ENCODE measurements at regions not wholly inside any gene's neighbourhood (a gene's known extent, or its start where the extent isn't known, plus 50 kb on each side); places are given as distances from the start of the nearest gene placed in this dataset.

DNA sequence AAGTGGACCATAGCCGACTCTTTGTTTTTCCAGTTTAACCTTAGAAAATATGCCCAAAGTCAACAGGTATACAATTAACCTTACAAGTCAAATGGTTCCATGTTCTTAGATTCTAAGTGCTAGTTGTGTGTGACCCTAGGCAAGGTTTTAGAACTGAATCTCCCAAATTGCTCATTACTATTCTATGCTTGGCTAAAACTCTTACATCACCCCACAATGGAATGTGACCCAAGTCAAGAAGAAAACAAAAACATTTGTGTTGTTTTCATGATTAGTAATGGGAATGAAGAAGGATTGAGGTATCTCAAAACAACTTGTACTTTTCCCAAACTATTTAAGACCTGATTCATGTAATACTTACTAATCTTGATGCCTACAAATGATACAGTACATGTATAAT lies 159.2 kb downstream of the ARRDC3 start:
- DNase-seq (ENCODE audit: low read depth) = no peak
- TF ChIP-seq, protein P1, sequence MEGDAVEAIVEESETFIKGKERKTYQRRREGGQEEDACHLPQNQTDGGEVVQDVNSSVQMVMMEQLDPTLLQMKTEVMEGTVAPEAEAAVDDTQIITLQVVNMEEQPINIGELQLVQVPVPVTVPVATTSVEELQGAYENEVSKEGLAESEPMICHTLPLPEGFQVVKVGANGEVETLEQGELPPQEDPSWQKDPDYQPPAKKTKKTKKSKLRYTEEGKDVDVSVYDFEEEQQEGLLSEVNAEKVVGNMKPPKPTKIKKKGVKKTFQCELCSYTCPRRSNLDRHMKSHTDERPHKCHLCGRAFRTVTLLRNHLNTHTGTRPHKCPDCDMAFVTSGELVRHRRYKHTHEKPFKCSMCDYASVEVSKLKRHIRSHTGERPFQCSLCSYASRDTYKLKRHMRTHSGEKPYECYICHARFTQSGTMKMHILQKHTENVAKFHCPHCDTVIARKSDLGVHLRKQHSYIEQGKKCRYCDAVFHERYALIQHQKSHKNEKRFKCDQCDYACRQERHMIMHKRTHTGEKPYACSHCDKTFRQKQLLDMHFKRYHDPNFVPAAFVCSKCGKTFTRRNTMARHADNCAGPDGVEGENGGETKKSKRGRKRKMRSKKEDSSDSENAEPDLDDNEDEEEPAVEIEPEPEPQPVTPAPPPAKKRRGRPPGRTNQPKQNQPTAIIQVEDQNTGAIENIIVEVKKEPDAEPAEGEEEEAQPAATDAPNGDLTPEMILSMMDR (IDR thresholded peaks at IDR 0.05; ENCODE audit: low read depth, low read length) = no peak
- TF ChIP-seq, protein P2, sequence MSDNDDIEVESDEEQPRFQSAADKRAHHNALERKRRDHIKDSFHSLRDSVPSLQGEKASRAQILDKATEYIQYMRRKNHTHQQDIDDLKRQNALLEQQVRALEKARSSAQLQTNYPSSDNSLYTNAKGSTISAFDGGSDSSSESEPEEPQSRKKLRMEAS (IDR thresholded peaks at IDR 0.05; ENCODE audit: low read depth, low read length) = no peak
- TF ChIP-seq MYC (IDR thresholded peaks at IDR 0.05; ENCODE audit: low read depth, low read length) (no peak), POLR2A (IDR thresholded peaks at IDR 0.05; ENCODE audit: extremely low read depth, insufficient read length) (no peak)
- no peak overlapping the region for H3K4me3 ChIP-seq (ENCODE audit: low read depth, low read length)

DNA sequence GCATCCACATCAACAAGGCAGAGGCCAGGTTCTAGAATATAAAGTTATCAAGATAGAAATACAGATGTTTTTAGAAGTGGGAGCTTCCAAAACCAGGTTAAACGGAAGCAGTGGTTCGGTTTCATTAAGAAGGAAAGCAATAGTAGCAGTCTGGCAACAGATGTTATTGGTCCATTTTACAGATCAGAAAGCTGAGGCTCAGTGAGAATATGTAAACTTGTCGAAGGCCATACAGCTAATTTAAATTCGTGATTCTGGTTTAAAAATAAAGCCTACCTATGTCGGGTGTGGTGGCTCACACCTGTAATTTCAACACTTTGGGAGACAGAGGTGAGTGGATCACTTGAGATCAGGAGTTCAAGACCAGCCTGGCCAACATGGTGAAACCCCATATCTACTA lies 160.6 kb downstream of the ARRDC3 start:
- no peak for TF ChIP-seq MYC (IDR thresholded peaks at IDR 0.05; ENCODE audit: low read depth, low read length)
- TF ChIP-seq, protein P2 (IDR thresholded peaks at IDR 0.05; ENCODE audit: low read depth, low read length) = no peak
- TF ChIP-seq, protein P1 (IDR thresholded peaks at IDR 0.05; ENCODE audit: low read depth, low read length) = no peak
- no peak for TF ChIP-seq POLR2A (IDR thresholded peaks at IDR 0.05; ENCODE audit: extremely low read depth, insufficient read length)
- no peak for DNase-seq (ENCODE audit: low read depth)

DNA sequence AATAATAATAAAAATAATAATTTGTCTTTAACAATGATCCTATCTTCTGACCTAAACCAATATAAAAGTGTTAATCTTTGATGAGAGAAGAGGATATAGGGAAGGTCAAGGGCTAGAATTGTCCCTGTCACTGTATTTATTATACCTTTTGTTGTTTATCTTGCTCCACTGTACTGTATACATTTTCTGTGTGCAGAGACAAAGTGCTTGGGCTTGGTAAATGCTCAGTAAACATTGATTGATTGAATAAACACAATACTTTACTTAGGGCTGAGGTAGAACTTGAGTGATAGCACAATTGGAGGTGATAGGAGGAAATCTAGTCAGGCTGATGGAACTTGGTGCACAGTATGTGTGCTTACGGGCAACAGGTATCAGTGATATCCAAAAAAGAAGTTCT lies 161.2 kb downstream of the ARRDC3 start:
- H3K4me3 ChIP-seq (ENCODE audit: low read depth, low read length) = no peak overlapping the region
- DNase-seq (ENCODE audit: low read depth) = no peak
- TF ChIP-seq, protein P1 (IDR thresholded peaks at IDR 0.05; ENCODE audit: low read depth, low read length) = no peak
- TF ChIP-seq, protein P2 (IDR thresholded peaks at IDR 0.05; ENCODE audit: low read depth, low read length) = no peak
- TF ChIP-seq MYC (IDR thresholded peaks at IDR 0.05; ENCODE audit: low read depth, low read length) = no peak
- TF ChIP-seq POLR2A (IDR thresholded peaks at IDR 0.05; ENCODE audit: extremely low read depth, insufficient read length) = no peak

More for the DNA sequence above, 160.6 kb downstream of the ARRDC3 start:
- H3K4me3 ChIP-seq (ENCODE audit: low read depth, low read length) = no peak overlapping the region

DNA sequence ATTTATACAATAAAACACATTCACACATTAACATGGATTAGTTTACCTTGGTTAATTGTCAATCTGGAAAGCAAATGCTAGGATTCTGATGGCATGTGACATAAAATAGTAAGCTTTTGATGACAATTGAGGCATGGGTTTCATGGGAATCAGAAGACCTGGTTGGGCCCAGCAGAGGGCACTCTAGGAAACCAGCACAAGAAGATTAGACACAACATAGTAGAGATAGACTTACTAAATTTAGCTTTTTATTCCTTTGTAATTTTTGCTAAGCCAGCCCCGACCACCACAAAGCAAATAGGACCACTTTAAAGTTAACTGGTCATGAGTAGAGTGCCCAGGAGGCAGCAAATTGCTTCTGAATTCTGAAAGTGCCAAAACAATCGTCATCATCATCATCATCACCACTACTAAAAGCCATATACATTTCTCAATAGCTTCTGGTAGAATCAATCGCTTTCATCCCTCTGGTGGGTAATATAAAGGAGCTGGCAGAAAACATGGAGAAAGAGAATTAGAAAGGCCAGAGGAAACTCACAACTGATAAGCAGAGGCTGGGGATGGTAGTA lies 163.2 kb downstream of the ARRDC3 start:
- TF ChIP-seq MYC (IDR thresholded peaks at IDR 0.05; ENCODE audit: low read depth, low read length) = no peak
- TF ChIP-seq, protein P1 (IDR thresholded peaks at IDR 0.05; ENCODE audit: low read depth, low read length) = peak; percentile 59
- DNase-seq (ENCODE audit: low read depth) = peak; percentile 72
- H3K4me3 ChIP-seq (ENCODE audit: low read depth, low read length) = no peak overlapping the region

DNA sequence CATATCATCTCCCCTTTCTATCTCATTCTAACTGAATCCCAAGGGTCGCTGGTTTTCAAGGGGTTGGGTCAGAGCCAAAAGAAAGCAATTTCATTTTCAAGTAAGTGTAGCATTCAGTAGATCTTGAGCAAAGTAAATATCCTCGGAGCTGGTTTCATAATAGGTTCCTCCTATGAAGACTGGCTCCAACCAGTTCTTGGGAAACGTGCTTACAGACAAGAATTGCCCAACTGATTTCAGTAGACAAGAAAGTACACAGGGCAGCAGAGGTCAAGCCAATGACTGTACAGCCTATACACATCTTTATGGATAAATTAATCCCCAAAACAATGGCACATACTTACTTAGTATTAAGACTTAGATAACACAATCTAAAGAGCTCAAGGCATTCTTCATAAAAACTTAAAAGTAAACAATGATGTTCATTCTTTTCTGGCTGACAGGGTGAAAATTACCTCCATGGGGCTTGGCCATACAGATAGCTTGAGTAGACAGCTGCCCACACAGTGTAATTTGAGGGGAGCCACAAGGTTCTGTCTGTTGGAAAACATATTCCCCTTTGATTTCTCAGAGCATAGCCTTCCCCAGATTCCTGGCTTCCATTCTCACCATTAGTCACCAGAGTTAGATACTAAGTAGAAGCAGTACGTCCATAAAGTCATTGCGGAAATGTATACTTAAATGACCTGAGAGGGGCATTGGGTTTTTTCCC lies 163.9 kb downstream of the ARRDC3 start:
- peak; percentile 94 for DNase-seq (ENCODE audit: low read depth)
- peak overlapping the region; percentile 33 for H3K4me3 ChIP-seq (ENCODE audit: low read depth, low read length)

More for the DNA sequence above, 163.9 kb downstream of the ARRDC3 start:
- TF ChIP-seq, protein P1 (IDR thresholded peaks at IDR 0.05; ENCODE audit: low read depth, low read length) = no peak
- peak; percentile 90 for TF ChIP-seq MYC (IDR thresholded peaks at IDR 0.05; ENCODE audit: low read depth, low read length)
- TF ChIP-seq, protein P2 (IDR thresholded peaks at IDR 0.05; ENCODE audit: low read depth, low read length) = peak; percentile 82; the same call in 1 of the 2 replicates
- TF ChIP-seq POLR2A (IDR thresholded peaks at IDR 0.05; ENCODE audit: extremely low read depth, insufficient read length) = no peak
